Activated T-cell treated with anti-CD3 and anti-CD28 coated beads for 48 hours (primary cell): ENCODE measurements at regions not wholly inside any gene's neighbourhood (a gene's known extent, or its start where the extent isn't known, plus 50 kb on each side); places are given as distances from the start of the nearest gene placed in this dataset.

Experiments used
- DNase-seq: peaks from one replicate; pipeline ENCODE4 v3.0.0-alpha.2; 2020; ENCODE audit warnings: low read depth

GRCh38 chr6:156562636-156563035 is 214.5 kb upstream of the ARID1B start:
- no peak for DNase-seq

- no peak for DNase-seq
Measured at GRCh38 chr6:156562019-156562418, 215.2 kb upstream of the ARID1B start.

- DNase-seq = no peak
Measured at GRCh38 chr6:156560476-156560875, 216.7 kb upstream of the ARID1B start.

GRCh38 chr6:156559162-156559690 is 218.0 kb upstream of the ARID1B start:
- DNase-seq = no peak

GRCh38 chr6:156557911-156558259 is 219.3 kb upstream of the ARID1B start:
- no peak for DNase-seq

GRCh38 chr6:156557251-156557910 is 219.8 kb upstream of the ARID1B start:
- no peak for DNase-seq

- DNase-seq = no peak
Measured at GRCh38 chr6:156556811-156557210, 220.4 kb upstream of the ARID1B start.

- DNase-seq = no peak
Measured at GRCh38 chr6:156555116-156555515, 222.1 kb upstream of the ARID1B start.

- no peak for DNase-seq
Measured at GRCh38 chr6:156554160-156554559, 223.0 kb upstream of the ARID1B start.

- no peak for DNase-seq
Measured at GRCh38 chr6:156552849-156553248, 224.3 kb upstream of the ARID1B start.

GRCh38 chr6:156550949-156551348 is 226.2 kb upstream of the ARID1B start:
- DNase-seq = no peak

- no peak for DNase-seq
Measured at GRCh38 chr6:156545931-156546330, 231.2 kb upstream of the ARID1B start.

- DNase-seq = no peak
Measured at GRCh38 chr6:156545021-156545420, 232.2 kb upstream of the ARID1B start.

GRCh38 chr6:156544046-156544445 is 233.1 kb upstream of the ARID1B start:
- DNase-seq = no peak

- DNase-seq = no peak
Measured at GRCh38 chr6:156543431-156543830, 233.7 kb upstream of the ARID1B start.

GRCh38 chr6:156538875-156539660 is 238.1 kb upstream of the ARID1B start:
- DNase-seq = no peak

- no peak for DNase-seq
Measured at GRCh38 chr6:156534594-156534993, 242.6 kb upstream of the ARID1B start.

- no peak for DNase-seq
Measured at GRCh38 chr6:156533872-156534524, 243.2 kb upstream of the ARID1B start.

- DNase-seq = no peak
Measured at GRCh38 chr6:156526081-156526480, 251.1 kb upstream of the ARID1B start.

GRCh38 chr6:156525541-156525940 is 251.6 kb upstream of the ARID1B start:
- DNase-seq = no peak

- DNase-seq = no peak
Measured at GRCh38 chr6:156519940-156520339, 257.2 kb upstream of the ARID1B start.

- no peak for DNase-seq
Measured at GRCh38 chr6:156517088-156517487, 260.1 kb upstream of the ARID1B start.

GRCh38 chr6:156515242-156515641 is 261.9 kb upstream of the ARID1B start:
- DNase-seq = no peak
